ENCODE measurements at regions not wholly inside any gene's neighbourhood (a gene's known extent, or its start where the extent isn't known, plus 50 kb on each side); places are given as distances from the start of the nearest gene placed in this dataset.
"Not testable (repeated sequence)": the region's sequence is repeated elsewhere in the genome, so short reads cannot be mapped to it uniquely, and the experiment has no call there.

GRCh38 chr2:204370172-204370718 lies 175.0 kb upstream of the PARD3B start:
- DNase-seq = no peak

GRCh38 chr2:204373942-204374341 lies 171.3 kb upstream of the PARD3B start:
- no peak for DNase-seq

GRCh38 chr2:204380141-204380881 lies 165.0 kb upstream of the PARD3B start:
- DNase-seq = no peak

GRCh38 chr2:204386668-204387067 lies 158.6 kb upstream of the PARD3B start:
- DNase-seq = no peak

GRCh38 chr2:204389120-204389519 lies 156.2 kb upstream of the PARD3B start:
- DNase-seq = no peak

GRCh38 chr2:204389856-204390255 lies 155.4 kb upstream of the PARD3B start:
- no peak for DNase-seq

- DNase-seq = no peak
These were observed 149.7 kb upstream of the PARD3B start for GRCh38 chr2:204395539-204395938.

- DNase-seq = no peak
These were observed 144.2 kb upstream of the PARD3B start for GRCh38 chr2:204401114-204401513.

- no peak for DNase-seq
These were observed 137.9 kb upstream of the PARD3B start for GRCh38 chr2:204407204-204408014.

- not testable (repeated sequence) for DNase-seq
These were observed 132.5 kb upstream of the PARD3B start for GRCh38 chr2:204412782-204413181.

- DNase-seq = no peak
These were observed 129.7 kb upstream of the PARD3B start for GRCh38 chr2:204415406-204416181.

- no peak for DNase-seq
These were observed 129.0 kb upstream of the PARD3B start for GRCh38 chr2:204416236-204416635.

GRCh38 chr2:204425821-204426220 lies 119.5 kb upstream of the PARD3B start:
- DNase-seq = no peak

GRCh38 chr2:204428675-204429074 lies 116.6 kb upstream of the PARD3B start:
- DNase-seq = no peak

GRCh38 chr2:204431529-204431928 lies 113.7 kb upstream of the PARD3B start:
- no peak for DNase-seq

GRCh38 chr2:204432196-204432595 lies 113.1 kb upstream of the PARD3B start:
- no peak for DNase-seq

- no peak for DNase-seq
These were observed 110.4 kb upstream of the PARD3B start for GRCh38 chr2:204434660-204435462.

GRCh38 chr2:204436230-204436629 lies 109.0 kb upstream of the PARD3B start:
- no peak for DNase-seq

GRCh38 chr2:204437408-204437807 lies 107.9 kb upstream of the PARD3B start:
- DNase-seq = no peak

- no peak for DNase-seq
These were observed 107.2 kb upstream of the PARD3B start for GRCh38 chr2:204437815-204438756.

GRCh38 chr2:204441316-204441715 lies 104.0 kb upstream of the PARD3B start:
- DNase-seq = no peak

Measured in bone marrow (tissue), 2 donors.